ENCODE measurements at regions not wholly inside any gene's neighbourhood (a gene's known extent, or its start where the extent isn't known, plus 50 kb on each side); places are given as distances from the start of the nearest gene placed in this dataset.
"Not testable (repeated sequence)": the region's sequence is repeated elsewhere in the genome, so short reads cannot be mapped to it uniquely, and the experiment has no call there.

DNA sequence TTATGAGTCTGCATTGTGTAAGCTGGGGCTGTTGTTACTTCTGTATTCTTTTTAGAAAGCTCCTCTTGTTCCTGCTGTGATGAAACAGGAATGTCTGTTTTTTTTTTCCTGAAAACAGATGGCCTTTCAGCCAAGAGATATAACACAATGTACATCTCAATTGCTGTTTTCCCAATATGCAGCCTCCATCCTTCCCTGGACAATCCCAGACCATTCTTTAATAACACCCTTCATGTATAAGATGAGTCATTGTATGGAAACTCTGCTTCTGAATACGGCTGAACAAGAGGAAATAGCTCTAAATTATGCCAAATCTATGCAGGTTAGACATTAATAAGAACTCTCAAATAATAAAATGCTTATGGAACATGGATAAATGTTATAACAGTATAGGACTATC lies 60.2 kb upstream of the LRRC4C start:
- DNase-seq (ENCODE audit: low spot score) = no peak

DNA sequence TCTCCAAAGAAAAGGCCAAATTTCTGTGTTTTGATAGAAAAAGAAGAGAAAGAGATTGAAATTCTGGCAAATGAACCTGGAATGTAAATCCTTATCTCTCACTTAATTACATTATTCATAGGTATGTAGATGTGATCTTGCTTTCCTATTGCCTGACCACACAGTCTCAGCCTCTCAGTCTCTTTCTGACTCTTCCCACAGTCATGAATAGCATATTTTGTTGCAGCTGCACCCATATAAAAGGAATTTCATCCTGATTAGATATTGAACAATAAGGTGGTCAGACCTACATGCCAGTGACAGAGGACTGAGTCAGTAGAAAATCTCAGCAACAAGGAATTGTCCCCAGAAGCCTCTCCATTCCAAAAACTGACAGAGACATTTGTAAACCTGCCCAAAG lies 62.9 kb upstream of the LRRC4C start:
- DNase-seq (ENCODE audit: low spot score) = no peak

DNA sequence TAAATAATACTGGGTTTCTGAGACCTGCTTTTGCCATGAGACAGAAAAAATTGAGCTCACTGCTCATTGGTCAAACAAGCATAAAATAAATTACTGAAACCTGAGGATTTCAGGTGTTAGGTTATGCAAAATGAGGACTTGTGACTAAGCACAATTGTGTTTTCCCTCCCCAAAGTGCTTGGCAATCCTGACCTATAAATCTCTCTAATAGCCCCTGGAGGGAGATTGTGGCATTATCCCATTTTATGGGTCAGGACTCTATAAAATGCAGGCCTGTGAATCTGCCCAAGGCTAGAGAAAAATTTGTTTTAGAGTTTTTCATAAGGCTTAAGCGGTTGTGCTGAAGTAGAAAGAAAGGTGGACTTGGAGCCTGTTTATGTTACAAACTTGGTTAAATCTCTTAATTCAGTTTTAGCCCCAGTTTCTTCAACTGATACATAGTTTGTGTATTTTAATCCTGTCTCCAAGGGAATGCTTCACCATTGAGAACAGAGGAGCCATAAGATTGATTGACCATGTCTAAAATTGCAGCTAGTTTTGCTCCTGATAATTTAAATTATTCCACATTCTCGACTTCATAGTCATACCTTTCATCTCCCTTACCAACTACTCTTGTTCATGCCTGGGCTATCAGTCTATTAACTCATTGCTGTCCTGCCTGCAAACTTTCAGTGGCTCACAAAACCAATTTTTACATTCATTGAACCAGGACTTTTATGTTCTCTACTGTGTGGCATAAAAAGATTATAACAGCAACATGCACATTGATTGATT lies 63.6 kb upstream of the LRRC4C start:
- DNase-seq (ENCODE audit: low spot score) = no peak

DNA sequence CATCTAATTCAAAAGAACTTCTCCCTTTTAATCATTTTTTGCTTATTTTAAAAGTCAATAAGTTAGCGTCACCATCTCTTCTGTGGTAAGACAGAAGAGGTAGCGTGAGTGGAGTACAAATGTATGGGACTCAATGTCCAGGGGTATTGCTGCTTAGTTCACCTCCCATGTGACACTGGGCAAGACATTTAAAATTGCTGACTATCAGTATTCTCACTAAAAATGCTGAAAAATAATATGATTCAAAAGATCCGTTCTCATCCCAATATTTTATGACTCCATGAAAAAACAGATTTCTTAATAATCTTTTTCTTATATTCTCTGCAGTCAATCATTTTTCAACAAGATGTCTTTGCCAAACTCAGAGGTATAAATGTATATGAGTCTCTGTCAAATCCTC lies 68.1 kb upstream of the LRRC4C start:
- DNase-seq (ENCODE audit: low spot score) = no peak

DNA sequence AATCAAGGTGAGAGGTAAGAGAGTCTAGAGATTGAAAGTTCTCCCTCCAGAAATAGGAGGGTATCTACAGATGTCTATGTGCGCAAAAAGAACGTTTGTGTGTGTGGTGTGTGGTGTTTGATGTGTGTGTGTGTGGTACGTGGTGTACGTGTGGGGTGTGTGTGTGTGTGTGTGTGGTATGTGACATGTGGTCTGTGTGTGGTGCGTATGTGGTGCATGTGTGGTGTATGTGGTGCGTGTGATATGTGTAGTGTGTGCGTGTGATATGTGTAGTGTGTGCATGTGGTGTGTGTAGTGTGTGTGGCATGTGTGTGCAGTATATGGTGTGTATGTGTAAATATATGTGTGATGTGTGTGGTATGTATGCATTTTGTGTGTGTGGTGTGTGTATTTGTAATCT lies 73.0 kb upstream of the LRRC4C start:
- no peak for DNase-seq (ENCODE audit: low spot score)

DNA sequence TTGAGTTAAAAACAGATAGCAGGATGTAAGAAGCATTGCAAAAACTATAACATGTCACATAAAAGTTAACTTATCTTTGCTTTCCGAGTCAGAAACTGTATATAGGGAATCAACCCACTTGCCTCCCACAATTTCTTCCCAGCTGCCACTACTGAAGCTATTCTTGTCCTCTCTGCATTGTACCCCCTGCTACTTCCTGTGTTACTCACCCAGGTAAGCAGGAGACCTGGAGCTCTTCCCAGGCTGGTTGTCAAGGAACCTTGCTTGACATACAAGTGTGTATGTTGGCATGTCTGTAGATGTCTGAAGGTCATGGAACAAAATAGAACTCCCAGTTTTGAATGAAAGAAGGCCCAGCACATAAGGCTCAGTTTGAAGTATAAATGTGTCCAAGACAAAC lies 74.3 kb upstream of the LRRC4C start:
- DNase-seq (ENCODE audit: low spot score) = no peak

DNA sequence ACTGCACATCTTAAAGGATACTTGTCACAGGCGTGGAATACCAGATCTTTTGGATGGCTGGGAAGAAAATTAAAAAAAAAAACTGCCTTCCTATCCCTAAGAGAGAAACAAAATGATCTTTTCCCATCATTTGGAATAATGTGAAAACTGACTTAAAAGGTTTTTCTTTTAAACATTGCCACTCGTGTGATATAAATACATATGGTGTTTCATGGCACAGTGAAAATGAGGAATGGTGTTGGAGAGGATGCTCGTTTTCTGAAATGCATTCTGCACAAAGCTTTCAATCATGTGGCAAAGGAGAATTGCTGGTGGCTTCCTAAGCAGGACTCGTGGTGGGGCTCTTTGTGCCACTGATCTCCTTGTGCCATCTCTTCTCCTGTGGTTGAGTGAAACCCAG lies 74.9 kb upstream of the LRRC4C start:
- no peak for DNase-seq (ENCODE audit: low spot score)

DNA sequence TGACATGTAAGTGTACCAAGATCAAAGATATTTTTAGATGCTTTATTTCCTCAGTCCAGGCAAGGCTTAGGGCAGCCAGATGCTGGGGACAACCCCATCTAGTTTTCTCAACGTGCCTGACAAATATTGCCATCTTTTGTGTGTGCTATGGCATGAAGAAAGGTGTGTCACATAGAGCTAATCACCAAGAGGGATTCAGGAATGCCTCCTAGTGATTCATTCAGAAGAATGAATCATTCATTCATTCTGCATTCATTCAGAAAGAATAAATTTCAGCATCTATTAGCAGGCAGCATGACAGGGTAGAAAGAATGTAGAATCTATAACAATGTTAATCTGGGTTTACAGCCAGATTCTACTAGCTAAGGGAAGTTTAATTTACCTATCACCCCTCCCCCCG lies 75.4 kb upstream of the LRRC4C start:
- DNase-seq (ENCODE audit: low spot score) = no peak

DNA sequence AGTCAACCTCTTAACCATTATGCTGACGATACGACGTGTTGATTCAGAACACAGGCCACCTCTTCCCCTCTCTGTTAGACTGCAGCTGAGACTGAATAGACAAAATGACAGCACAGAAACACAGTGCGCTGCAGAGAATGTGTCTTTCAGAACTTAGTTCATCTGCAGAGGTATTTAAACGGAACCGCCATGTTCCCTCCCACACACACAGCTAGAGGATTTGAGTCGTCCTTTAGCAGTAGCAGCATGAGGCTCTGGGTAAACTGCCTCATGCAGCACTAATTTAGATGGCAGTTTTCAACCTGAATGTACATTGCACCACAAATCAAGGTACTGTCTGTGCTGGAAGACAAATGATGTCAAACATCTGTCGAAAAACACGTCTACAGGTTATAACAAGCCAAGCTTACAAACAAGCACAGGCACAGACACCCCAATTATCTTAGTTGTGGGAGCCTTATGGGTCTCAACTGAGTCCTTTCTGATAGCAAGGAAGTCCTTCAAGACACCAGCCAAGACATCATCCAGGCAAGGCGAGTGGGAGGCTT lies 76.6 kb upstream of the LRRC4C start:
- DNase-seq (ENCODE audit: low spot score) = no peak

DNA sequence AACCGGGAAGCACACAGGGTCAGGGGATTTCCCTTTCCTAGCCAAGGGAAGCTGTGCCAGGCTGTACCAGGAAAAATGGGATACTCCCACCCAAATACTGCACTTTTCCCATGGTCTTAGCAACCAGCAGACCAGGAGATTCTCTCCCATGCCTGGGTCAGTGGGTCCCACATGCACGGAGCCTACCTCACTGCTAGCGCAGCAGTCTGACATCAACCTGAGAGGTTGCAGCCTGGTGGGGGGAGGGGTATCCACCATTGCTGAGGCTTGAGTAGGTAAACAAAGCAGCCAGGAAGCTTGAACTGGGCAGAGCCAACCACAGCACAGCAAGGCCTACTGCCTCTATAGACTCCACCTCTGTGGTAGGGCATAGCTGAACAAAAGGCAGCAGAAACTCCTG lies 85.5 kb upstream of the LRRC4C start:
- DNase-seq (ENCODE audit: low spot score) = not testable (repeated sequence)

DNA sequence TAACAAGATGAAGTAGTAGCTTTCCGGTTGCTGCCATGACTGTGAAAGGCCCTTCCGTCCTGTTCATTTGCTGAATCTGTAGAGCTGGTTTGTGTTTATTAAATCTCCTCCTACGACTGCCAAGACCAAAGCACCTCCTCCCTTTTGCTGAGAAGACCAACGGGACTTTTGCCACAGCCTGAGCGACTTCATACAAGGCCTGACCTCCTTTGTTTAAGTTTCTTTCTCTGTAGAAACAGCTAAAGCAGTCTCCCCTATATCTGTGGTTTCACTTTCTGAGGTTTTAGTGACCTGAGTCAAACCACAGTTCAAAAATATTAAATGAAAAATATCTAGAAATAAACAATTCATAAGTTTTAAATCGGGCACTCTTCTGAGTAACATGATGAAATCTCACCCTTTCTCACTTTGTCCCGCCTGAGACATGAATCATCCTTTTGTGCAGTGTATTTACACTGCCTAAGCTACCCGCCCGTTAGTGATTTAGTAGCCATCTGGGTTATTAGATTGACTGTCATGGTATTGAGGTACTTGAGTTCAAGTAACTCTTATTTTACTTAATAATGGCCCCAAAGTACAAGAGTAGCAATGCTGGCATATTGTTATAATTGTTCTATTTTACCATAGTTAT lies 119.1 kb upstream of the LRRC4C start:
- DNase-seq (ENCODE audit: low spot score) = no peak

DNA sequence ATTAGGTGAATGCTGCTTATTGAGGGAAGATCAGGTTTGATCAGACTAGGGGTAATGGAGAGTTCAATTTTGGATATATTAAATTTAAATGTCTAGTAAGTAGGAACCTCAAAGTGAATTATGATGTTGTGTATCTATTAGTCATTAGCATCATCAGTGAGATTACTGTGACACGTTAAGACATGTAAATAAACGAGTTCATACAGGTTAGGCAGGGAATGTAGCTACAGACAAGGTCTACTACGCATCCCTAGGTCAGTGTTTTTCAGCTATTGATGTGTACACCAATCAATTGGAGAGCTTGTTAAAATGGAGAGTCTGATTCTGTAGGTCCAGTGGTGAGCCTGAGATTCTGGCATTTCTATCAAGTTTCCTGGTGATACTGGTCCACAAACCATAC lies 120.1 kb upstream of the LRRC4C start:
- DNase-seq (ENCODE audit: low spot score) = no peak

DNA sequence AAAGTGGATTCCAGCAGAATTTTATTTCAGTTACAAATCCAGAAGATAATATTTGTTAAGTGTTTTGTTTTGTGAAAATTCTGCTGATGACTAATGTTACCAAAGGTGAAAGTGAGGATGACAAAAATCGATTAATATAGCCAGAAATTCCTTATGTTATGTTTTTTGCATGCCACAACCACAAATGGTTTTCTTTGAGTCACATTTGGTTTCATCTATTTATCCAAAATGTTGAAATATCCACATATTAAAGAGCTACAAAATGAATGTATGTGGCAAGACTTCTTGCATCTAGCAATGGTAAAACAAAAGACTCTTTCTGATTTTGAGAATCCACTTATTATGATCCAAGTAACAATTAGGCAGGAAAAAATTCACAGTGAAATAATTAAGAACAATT lies 150.1 kb upstream of the LRRC4C start:
- no peak for DNase-seq (ENCODE audit: low spot score)

DNA sequence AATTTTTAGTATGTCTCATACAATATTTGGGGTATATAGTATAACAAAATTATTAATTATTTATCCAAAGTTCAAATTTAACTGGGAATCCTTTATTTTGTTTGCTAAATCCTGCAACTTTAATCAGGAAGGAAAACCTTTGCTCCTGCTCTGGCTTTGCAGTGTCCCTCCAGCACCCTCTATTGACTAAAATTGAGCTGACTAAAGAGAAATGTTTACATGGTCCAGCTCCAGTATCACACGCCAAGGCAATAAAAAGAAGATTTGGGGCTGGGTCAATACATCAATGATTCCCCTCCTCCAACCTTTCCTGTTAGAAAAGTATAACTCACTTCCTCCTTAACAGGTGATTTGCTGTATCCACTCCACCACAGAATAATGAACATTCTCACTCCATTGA lies 153.0 kb upstream of the LRRC4C start:
- no peak for DNase-seq (ENCODE audit: low spot score)

DNA sequence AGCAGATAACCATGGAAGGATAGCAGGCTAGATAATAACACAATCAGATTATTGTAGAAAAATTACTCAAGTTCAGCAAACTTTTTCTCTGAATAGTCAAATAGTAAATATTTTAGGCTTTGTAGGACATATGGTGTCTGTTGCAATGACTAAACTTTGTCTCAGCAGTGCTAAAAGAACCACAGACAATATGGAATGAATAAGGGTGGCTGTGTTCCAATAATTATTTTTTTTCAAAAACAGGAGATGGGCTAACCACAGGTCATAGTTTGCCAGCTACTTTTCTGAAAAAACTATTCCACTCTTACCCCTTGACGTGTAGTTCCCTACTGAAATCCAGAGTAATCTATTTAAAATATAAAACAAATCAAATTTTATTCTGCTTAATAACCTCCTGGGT lies 153.9 kb upstream of the LRRC4C start:
- no peak for DNase-seq (ENCODE audit: low spot score)

DNA sequence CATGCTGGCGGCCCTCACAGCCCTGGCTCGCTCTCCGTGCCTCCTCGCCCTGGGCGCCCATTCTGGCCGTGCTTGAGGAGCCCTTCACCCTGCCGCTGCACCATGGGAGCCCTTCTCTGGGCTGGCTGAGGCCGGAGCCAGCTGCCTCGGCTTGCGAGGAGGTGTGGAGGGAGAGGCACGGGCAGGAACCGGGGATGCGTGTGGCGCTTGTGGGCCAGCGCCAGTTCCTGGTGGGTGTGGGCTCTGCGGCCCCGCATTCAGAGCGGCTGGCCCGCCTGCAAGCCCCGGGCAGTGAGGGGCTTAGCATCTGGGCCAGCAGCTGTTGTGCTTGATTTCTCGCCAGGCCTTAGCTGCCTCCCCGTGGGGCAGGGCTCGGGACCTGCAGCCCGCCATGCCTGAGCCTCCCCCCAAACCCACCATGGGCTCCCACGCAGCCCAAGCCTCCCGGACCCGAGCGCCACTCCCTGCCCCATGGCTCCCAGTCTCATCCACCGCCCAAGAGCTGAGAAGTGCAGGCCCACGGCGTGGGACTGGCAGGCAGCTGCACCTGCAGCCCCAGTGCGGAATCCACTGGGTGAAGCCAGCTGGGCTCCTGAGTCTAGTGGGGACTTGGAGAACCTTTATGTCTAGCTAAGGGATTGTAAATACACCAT lies 163.4 kb upstream of the LRRC4C start:
- DNase-seq (ENCODE audit: low spot score) = no peak

DNA sequence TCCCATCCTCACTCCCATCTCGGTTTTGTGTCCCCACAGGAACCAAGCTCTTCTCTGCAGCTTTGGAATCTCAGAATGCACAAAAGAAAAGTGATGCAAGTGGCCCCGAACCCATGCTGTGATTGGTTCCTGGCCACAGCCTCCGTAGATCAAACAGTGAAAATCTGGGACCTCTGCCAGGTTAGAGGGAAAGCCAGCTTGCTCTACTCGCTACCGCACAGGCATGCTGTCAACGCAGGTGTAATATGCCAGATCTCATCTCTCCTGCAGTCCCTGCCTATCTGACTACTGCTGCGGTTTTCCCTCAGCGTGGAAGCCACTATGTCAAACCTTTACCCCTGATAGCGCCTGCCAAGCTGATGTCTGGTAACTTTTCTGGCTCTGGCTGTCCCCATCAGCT lies 200.5 kb upstream of the LRRC4C start:
- no peak for DNase-seq (ENCODE audit: low spot score)

DNA sequence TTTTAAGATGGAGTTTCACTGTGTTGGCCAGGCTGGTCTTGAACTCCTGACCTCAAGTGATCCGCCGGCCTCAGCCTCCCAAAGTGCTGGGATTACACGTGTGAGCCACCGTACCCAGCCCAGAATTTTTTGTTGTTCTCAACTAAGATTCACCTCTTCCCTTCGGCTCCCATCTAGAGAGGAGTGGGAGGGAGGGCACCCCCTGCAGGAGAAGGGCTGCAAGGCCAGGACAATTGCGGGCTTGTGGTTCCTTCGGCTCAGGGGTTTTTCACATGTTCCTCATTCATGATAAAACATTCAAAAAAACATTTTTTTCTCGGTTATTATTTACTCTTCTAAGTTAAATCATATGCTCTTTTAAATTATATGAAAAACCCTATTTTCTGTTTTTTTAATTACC lies 201.1 kb upstream of the LRRC4C start:
- DNase-seq (ENCODE audit: low spot score) = no peak

DNA sequence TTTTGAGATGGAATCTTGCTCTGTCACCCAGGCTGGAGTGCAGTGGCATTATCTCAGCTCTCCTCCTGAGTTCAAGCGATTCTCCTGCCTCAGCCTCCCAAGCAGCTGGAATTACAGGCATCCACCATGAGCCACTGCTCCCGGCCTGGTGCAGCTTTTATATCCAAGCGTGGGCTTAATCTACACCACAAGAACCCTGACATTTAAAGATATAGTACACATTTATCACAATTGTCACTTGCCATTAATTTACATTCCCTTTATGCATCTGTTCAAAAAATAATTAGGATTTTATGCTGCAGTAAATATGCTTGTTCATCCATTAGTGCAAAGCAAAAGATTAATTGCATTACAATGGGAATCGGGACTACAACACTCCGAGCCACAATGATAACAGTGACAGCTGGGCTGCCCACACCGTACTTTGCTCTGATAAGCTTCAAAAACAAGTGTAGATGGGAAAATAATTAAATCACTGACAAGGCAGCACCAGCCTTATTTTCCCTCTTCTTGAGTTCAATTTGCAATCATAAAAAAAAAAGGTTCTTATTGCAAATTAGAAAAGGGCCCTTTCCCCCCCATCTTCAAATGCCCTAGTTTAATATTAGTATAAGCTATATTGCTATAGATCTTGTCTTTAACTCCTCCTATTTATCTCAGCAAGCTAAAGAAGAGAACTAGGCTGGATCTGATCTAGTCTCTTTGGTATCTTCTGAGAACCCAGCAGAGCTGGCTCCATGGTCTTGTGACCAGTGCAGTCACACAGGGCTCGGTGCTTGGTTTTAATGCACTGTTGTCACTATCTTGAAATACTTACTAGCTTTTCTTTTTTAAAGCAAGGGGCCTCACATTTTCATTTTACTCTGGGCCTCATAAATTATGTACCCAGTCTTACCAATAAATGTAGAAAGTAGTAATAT lies 206.2 kb upstream of the LRRC4C start:
- no peak for DNase-seq (ENCODE audit: low spot score)

DNA sequence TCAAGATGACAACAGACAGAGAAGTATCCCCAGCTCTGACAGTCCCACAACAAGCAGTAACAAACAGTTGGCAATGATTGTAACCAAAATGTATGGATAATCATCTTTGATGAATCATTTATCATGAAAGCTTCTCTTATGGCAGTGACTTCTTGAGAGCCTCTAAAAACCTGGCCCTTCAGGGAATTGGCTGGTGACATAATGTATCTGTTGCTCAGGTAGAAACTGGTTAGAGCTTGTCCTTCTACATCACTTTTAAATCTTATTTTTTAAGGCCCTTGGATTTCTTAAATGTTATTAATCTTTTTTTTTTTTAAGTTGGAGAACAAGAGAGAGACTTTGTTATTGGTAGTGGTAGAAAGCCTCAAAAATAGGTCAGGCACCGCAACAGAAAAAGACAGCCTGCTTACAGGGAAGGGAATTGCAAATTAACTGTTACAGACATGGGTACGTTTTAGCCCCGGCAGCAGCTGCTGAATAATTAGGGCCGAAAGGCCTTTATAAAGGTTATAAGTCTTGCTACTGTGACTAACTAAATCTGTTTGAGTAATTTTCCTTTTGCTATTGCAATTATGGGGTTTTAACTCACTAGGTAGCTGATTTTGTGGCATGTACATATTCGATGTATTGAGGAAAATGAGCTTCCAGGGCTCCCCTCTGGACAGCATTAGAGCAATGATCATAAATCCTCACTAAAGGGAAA lies 207.7 kb upstream of the LRRC4C start:
- DNase-seq (ENCODE audit: low spot score) = no peak

DNA sequence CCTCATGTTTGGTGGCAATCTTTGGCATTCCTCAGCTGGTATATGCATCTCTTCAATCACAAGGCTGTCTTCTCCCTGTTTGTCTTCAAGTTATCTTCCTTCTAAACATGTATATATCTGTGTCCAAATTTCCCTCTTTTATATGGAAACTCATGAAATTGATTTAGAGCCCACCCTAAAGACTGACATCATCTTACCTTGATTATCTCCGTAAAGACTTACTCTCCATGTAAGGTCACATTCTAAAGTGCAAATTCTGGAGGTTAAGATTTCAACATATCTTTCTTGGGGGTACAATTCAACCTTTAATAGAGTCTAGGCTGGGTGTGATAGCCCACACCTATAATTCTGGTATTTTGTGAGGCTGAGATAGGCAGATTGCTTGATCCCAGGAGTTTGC lies 215.8 kb upstream of the LRRC4C start:
- DNase-seq (ENCODE audit: low spot score) = no peak

DNA sequence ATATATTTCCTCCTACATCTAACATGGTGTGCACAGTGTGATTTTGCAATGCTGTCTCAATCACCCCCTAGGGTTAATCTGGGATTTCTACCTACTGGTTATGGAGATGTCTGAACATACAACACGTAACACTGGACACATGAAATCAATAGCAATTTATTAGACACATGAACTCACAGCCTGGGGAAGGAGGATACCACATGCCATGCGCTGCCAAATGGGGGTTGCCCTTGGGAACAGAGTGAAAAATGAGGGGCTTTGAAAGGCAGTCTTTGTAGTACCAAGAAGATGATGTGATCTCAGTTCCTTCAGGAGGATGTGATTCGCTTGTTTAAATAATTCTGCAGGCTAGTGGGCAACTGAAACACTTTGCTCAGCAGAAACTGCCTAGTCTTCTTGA lies 253.6 kb upstream of the LRRC4C start:
- DNase-seq (ENCODE audit: low spot score) = no peak
